ENCODE measurements at regions not wholly inside any gene's neighbourhood (a gene's known extent, or its start where the extent isn't known, plus 50 kb on each side); places are given as distances from the start of the nearest gene placed in this dataset.

- no peak overlapping the region for H3K4me2 ChIP-seq (ENCODE audit: control insufficient read depth, insufficient read depth)
- 0% methylated on average over 1 of the region's 1 CpG for WGBS (ENCODE audit: insufficient coverage, insufficient replicate concordance, low lambda C conversion rate, missing lambda C conversion rate)
- H3K79me2 ChIP-seq (ENCODE audit: control insufficient read depth, insufficient read depth, low read length): no peaks in the 10 kb centered on the region
- no peaks in the 10 kb centered on the region for H3K9me3 ChIP-seq (replicated peaks; ENCODE audit: control insufficient read depth, insufficient read depth, low read length)
- CTCF ChIA-PET: no interaction called here
- in situ Hi-C loops (cut with MboI): no loop called here
- H3K4me3 ChIP-seq: no peak overlapping the region
- no peaks in the 10 kb centered on the region for H3K36me3 ChIP-seq (ENCODE audit: control insufficient read depth in 2 of 2, insufficient read depth in 2 of 2, low read length in 1 of 2)
- POLR2A ChIA-PET: no interaction called here
- SMC1A ChIA-PET (ENCODE audit: uncharacterized antibody, unreplicated experiment): no interaction called here
- intact Hi-C loops (cut with micrococcal nuclease; ENCODE audit: unreplicated experiment): no loop called here
- H3K4me1 ChIP-seq (ENCODE audit: control insufficient read depth, insufficient read depth, low read length): no peaks in the 10 kb centered on the region
- H3K9ac ChIP-seq (ENCODE audit: control insufficient read depth, insufficient read depth, low read length): no peak overlapping the region
- no peaks in the 10 kb centered on the region for H4K20me1 ChIP-seq (ENCODE audit: control insufficient read depth, insufficient read depth)
- no TSS peak for BruUV-seq (replicated peaks)
- RAD21 ChIA-PET (ENCODE audit: unreplicated experiment): no interaction called here
- H3K27me3 ChIP-seq (replicated peaks in 1 of 2; ENCODE audit: control insufficient read depth in 2 of 2, insufficient read depth in 2 of 2, low read length in 1 of 2): no peaks in the 10 kb centered on the region
- TF ChIP-seq MAX (IDR thresholded peaks at IDR 0.05; ENCODE audit: low read depth, low read length) (no peak), STAT3 (IDR thresholded peaks at IDR 0.05; ENCODE audit: low read depth, low read length) (no peak), BACH1 (IDR thresholded peaks at IDR 0.05; ENCODE audit: borderline replicate concordance) (no peak), BMI1 (IDR thresholded peaks at IDR 0.05; ENCODE audit: borderline replicate concordance) (no peak), PAX5 (IDR thresholded peaks at IDR 0.05; ENCODE audit: borderline replicate concordance, low read depth, low read length) (no peak), SMAD1 (IDR thresholded peaks at IDR 0.05; ENCODE audit: low read depth, partially characterized antibody) (no peak), HDGF (IDR thresholded peaks at IDR 0.05) (no peak), RBBP5 (conservative IDR thresholded peaks at IDR 0.05) (no peak), RELB (IDR thresholded peaks at IDR 0.05; ENCODE audit: low read depth) (no peak), NFIC (IDR thresholded peaks at IDR 0.05; ENCODE audit: low read depth, low read length) (no peak), RB1 (IDR thresholded peaks at IDR 0.05; ENCODE audit: borderline replicate concordance) (no peak), CREM (IDR thresholded peaks at IDR 0.05; ENCODE audit: low read depth) (no peak), KDM1A (IDR thresholded peaks at IDR 0.05; ENCODE audit: borderline replicate concordance) (no peak)
- H3K27ac ChIP-seq (ENCODE audit: control insufficient read depth, insufficient read depth): no peak overlapping the region
- ATAC-seq: no peak
- DNase-seq (ENCODE audit: low read depth, low spot score): no peak
- FAIRE-seq: no peak
- no peak overlapping the region for H2AFZ ChIP-seq (ENCODE audit: control insufficient read depth, low read depth, low read length)
Measured at GRCh38 chr17:51500454-51500853, 240.1 kb downstream of the UTP18 start.

Measured in GM12878 (cell line).